Fibroblast of the aortic adventitia (primary cell): ENCODE measurements at regions not wholly inside any gene's neighbourhood (a gene's known extent, or its start where the extent isn't known, plus 50 kb on each side); places are given as distances from the start of the nearest gene placed in this dataset.

ENCODE experiments used
- DNase-seq: peaks from one replicate; pipeline ENCODE4 v3.0.0-alpha.2; 2010; ENCODE audit warnings: low read depth
- H3K4me3 ChIP-seq: 2 replicates; pipeline ENCODE4 v1.5.1; 2011; ENCODE audit warnings: low read depth, mild to moderate bottlenecking, control low read depth, low read length, moderate library complexity
- TF ChIP-seq, protein P1 (sequence below): IDR thresholded peaks from 2 replicates; pipeline ENCODE4 v1.5.1; 2011; ENCODE audit warnings: mild to moderate bottlenecking, low read length, control low read depth, inconsistent platforms; ENCODE audit not compliant: insufficient read depth

DNA sequence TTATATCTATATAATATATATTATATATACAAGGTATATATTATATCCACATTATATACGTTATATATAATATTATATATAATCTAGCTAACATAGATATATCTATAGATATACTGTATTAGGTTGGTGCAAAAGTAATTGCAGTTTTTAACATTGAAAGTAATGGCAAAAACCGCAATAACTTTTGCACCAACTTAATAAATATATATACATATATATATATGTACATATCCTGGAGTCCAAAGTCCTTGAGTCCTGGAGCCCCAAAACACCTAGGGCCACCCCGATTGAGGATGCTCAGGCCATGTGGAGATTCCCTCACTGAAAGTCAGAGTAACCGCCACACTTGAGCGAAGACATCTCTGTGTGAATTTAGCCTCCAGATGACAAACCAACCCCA is 408.2 kb upstream of the AUTS2 start:
- DNase-seq, result no peak
- H3K4me3 ChIP-seq, result no peak overlapping the region
- TF ChIP-seq, protein P1, sequence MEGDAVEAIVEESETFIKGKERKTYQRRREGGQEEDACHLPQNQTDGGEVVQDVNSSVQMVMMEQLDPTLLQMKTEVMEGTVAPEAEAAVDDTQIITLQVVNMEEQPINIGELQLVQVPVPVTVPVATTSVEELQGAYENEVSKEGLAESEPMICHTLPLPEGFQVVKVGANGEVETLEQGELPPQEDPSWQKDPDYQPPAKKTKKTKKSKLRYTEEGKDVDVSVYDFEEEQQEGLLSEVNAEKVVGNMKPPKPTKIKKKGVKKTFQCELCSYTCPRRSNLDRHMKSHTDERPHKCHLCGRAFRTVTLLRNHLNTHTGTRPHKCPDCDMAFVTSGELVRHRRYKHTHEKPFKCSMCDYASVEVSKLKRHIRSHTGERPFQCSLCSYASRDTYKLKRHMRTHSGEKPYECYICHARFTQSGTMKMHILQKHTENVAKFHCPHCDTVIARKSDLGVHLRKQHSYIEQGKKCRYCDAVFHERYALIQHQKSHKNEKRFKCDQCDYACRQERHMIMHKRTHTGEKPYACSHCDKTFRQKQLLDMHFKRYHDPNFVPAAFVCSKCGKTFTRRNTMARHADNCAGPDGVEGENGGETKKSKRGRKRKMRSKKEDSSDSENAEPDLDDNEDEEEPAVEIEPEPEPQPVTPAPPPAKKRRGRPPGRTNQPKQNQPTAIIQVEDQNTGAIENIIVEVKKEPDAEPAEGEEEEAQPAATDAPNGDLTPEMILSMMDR, result no peak

DNA sequence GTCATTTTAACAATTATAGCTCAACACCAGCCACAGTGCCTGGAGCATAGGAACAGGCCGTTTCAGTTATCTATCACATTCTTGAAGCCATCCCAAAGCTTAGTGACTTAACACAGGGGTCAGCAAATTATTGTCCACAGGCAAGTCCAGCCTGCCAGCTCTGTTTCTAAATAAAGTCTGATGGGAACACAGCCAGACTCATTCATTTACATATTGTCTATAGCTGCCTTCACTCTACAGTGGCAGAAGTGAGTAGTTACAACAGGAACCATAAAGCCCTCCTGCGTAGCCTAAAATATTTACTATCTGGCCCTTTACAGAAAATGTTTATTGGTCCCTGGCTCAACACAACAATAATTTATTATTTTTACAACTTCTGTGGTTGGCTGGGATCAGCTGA is 407.5 kb upstream of the AUTS2 start:
- TF ChIP-seq, protein P1, result no peak
- H3K4me3 ChIP-seq, result no peak overlapping the region
- DNase-seq, result no peak

DNA sequence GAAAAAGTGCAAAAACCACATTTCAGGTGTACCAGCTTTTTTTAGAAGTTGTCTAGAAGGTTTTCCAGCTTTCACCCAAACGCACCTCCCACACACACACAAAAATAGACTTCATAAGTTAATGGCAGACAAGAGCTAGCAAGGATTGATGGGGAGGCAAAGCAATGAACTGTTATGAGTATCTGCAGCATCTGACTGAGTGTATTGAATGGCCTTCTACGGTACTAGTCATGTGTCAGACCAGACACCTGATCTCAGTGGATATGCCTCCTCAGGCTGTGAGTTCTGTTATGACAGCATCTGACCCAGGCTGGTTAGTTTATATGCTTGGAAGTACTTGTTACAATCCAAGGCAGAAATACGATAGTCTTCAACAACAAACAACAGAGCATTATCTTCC is 406.1 kb upstream of the AUTS2 start:
- H3K4me3 ChIP-seq, result no peak overlapping the region
- TF ChIP-seq, protein P1, result no peak
- no peak for DNase-seq

DNA sequence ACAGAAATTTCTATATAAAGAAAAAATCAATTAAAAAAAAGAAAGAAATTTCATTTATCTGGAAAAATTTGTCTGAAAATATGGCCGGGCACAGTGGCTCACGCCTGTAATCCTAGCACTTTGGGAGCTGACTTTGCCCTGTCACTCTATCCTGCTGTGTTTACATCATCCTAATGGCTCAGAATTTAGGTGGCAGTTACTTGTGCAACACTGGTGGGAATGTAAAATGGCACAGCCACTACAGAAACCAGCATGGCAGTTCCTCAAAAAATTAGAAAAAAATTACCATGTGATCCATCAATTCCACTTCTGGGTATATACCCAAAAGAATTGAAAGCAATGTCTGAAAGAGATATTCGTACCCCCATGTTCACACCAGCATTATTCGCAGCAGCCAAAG is 405.2 kb upstream of the AUTS2 start:
- no peak for DNase-seq
- TF ChIP-seq, protein P1, result no peak
- no peak overlapping the region for H3K4me3 ChIP-seq

DNA sequence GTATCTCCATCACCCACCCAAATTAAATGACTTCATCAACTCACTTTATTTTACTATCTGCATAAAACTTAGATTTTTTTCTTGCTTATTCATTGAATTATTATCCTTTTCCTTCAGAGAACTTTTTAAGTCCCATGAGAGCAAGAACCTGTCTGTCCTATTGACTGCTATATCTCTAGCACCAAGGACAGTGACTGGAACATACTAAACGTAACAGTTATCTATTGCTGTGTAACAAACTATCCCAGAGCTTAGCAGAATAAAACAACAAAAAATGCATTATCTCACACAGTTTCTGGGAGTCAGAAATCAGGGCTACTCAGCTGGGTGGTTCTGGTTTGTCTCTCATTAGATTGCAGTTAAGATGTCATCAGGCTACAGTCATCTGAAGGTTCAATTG is 401.7 kb upstream of the AUTS2 start:
- TF ChIP-seq, protein P1, result no peak
- no peak for DNase-seq
- no peak overlapping the region for H3K4me3 ChIP-seq

DNA sequence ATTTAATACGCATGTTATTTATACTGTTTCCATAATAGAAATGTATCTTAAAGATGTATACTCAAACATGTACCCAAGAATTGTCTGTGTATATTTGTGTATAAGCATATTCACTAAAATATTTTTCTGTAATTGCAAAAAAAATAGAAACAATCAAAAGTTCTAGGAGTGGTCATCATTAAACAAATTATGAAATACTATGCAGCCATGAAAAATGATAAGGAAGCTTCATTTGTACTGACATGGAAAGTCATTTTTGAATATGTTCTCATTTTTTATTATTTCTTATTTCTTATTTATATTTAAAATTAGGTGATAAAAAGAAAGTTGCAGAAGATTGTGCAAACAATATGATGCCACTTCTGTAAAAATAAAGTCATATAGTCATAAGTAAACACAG is 400.0 kb upstream of the AUTS2 start:
- no peak overlapping the region for H3K4me3 ChIP-seq
- TF ChIP-seq, protein P1, result no peak
- no peak for DNase-seq

DNA sequence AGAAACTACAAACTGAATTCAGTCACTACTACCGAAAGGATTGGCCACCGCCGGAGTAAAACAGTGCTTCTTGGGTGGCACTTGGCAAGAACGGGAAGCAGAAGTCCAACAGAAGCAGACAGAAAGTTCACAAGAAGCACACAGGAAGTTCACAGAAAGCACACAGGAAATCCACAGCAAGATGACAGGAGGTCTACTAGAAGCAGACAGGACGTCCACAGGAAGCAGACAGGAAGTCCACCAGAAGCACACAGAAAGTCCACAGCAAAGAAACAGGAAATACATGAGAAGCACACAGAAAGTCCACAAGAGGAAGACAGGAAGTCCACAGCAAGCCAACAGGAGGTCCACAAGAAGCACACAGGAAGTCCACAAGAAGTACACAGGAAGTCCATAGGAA is 399.2 kb upstream of the AUTS2 start:
- no peak for DNase-seq
- TF ChIP-seq, protein P1, result no peak
- H3K4me3 ChIP-seq, result no peak overlapping the region
